ENCODE measurements at regions not wholly inside any gene's neighbourhood (a gene's known extent, or its start where the extent isn't known, plus 50 kb on each side); places are given as distances from the start of the nearest gene placed in this dataset.

- TF ChIP-seq CTCF (IDR thresholded peaks at IDR 0.05; ENCODE audit: low read depth, low read length, missing input control) (no peak), SP1 (IDR thresholded peaks at IDR 0.05) (no peak), MAX (IDR thresholded peaks at IDR 0.05) (no peak), GABPA (IDR thresholded peaks at IDR 0.05 in 1 of 2, conservative IDR thresholded peaks at IDR 0.05 in 1 of 2) (no peak)
Measured at GRCh38 chr11:115765803-115766239, 261.6 kb upstream of the CADM1 start.
